Islet of Langerhans (tissue), 1 donor: ENCODE measurements at regions not wholly inside any gene's neighbourhood (a gene's known extent, or its start where the extent isn't known, plus 50 kb on each side); places are given as distances from the start of the nearest gene placed in this dataset.

Experiments
- FAIRE-seq: peaks from one replicate; lab custom pipeline; 2011; peaks lifted over from hg19 to GRCh38; lab: Jason Lieb, UNC

DNA sequence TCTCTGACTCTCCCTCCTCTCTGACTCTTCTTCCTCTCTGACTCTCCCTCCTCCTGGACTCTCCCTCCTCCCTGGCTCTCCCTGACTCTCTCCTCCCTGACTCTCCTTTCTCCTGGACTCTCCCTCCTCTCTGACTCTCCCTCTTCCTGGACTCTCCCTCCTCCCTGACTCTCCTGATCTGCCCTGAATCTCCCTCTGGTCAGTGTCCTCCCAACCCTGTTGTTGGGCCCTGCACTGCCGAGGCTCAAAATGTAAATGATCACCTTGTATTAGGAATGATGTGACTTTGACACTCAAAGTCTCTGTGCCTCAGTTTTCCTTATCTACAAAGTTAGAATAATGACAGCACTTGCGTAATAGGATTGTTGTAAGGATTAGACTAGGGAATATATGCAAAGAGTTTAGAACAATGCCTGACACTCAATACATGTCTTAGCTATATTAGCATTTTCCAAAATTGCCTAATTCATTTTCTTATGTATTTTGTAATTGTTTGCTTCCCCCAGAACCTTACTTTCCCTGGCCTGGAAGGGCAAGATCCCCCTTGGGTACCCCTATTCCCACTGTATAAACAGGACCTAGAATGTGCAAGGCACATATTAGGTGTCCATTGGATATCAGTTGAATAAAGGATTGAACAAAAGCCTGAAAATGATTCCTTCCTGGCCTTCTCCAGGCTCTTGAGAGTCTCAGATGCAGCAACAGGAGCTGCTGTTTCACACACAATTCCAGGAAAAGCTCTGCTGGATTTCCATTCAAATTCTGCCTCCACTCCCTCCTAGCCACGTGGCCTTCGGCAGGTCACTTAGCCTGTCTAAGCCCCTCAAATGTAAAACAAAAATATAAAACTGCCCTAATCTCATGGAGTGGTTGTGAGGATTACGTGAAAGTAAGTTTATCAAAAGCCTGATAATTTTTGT, 170.1 kb downstream of the INHBB start:
- no peak for FAIRE-seq

DNA sequence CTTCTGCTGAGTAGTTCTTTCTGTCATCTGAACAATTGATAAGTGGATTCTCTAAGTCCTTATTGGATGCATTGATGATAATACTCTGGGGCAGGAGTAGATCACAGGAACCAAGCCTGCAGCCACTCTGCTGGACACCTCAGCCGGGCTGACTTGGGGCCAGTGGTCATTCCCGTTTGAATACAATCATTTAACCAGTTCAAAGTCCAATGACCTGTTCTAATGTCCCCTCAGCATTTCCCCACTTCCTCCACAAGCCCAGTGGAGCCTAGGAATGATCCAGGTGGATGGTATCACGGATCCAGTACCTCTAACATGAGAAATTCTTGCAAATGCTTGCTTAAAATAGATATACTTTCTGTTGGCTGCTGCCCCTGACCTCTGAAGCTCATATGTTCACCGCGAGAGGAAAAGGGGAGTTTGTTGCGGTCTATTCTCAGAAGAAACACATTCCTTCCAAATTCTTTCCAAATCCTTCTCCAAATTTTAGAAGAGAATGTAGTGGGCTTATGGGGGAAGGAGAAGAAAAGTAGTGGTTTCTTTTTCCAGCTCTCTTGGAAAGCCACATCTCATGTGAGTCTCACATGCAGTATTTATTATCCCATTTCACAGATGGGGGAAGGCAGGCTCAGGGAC, 170.9 kb downstream of the INHBB start:
- no peak for FAIRE-seq

DNA sequence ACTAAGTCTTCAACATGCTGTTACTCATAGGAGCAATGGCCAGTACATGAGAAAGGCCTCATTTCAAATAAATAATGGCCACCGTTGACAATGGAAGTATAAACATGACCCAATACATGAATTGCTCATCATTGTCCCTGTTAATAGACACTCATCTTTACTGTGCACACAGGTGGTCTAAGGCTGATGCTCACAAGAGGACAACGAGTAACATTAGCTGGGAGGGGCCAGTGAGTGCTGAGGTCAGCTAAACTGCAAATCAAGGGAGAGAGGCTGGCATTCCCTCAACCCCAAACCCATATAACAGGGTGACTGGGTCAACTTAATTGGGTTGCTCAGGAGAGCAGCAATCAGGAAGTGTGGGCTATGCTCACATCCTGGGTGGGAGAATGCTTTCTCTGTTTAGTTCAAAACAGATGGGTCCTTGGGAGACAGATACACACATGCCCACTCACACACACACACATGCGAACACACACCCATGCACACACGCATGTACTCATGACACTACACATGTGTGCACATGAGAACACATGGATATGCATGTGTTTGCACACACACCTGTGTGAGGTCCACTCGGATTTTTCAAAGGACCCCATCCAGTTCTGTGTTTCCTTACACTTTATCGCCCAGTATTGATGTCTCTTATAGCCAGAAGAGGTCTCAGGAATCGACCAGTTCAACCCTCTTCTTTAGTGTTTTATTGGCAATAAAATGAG, 172.0 kb downstream of the INHBB start:
- FAIRE-seq = no peak

DNA sequence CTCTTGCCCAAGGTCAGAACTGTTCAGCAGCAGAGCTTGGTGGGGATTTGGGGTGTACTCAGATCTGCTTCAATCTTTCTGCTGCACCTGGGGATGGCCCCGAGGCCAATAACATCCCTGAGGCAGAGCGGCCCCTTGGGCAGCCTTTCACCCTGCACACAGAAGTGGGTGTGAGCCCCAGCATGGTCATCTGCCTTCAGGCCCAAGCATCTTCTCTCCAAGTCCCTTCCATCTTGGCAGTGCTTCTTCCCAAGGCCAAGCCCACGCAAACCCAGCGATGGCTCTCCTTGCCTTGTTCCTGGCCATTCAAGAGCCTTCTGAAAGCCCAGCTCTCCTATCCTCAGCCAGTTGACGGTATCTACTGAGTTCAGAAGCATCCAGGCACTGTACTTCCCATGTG, 172.9 kb downstream of the INHBB start:
- no peak for FAIRE-seq

DNA sequence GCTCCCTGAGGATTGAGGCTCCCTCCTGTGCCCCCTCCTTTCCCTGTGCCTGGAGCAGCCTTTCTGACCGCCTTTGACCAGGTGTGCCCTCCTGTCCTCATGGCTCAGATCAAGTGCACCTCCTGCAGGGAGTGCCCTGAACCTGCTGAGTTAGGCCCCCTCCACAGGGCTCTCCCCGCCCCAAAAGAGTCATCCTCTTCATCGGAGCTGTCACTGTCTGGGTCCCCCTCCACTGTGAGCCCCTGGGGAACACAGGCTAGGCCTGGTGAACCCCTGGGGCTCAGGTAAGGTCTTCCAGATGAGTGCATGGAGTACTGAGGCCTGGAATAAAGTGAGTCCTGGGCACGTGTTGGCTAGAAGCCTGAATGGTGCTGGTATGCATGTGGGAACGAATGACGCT, 173.5 kb downstream of the INHBB start:
- FAIRE-seq = no peak

DNA sequence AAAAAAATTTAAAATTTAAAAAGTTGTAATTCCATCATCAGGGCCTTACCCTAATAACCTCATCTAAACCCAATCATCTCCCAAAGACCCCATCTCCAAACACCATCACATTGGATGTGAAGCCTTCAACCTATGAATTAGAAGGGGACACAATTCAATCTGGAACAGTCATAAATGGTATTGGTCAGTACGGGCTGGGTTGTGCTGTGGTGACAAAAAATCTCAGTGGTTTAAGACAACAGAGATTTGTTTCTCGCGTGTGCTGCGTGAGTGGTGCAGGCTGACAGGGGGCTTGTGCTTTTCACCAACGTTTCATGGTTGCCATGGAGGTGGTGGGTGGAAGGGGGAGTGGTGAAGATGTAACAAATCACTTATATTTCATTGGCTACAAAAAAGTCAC, 174.5 kb downstream of the INHBB start:
- FAIRE-seq = no peak

DNA sequence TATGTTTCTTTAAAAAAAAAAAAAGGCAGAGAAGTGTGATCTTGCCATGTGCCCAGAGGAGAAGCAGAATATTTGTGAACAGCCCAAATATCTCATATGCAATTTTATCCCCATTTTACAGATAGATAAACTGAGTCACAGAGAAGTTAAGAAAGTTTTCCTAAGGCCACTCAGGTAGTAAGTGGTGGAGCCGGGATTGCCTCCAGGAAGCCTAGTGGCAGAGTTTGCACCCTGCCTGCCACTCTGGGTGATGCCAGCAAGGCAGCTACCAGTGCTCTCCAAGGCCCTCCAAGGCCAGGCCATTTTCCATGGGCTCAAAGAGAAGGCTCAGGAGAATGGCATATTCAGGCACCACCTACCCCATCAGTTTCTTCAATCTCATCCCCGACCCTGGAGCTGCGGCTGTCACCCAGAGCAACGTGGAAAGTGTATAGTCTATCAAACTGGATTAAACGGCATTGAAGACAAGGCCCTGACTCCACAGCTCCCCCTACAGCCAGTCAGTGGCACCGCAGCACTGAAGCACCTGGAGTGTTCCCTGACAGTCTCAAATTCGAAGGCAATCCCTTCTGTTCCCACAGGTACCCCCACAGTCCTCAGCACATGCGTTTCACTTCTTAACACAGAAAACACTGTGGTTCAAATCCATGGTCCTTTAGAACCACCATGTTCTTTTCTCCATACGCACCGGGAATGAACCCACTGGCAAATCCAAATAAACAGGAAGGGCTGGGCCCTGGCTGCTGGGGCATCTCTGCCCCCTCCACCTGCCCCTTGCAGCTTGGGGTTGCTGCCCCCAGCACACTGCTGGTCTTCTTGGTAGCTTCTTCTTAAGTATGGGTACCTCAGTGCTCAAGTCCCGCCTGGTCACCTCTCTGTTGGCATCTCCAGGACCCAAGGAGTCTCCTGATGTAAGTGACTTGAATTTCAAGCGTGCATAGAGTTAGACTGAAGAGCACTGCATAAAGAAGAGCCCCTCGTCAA, 175.3 kb downstream of the INHBB start:
- no peak for FAIRE-seq

DNA sequence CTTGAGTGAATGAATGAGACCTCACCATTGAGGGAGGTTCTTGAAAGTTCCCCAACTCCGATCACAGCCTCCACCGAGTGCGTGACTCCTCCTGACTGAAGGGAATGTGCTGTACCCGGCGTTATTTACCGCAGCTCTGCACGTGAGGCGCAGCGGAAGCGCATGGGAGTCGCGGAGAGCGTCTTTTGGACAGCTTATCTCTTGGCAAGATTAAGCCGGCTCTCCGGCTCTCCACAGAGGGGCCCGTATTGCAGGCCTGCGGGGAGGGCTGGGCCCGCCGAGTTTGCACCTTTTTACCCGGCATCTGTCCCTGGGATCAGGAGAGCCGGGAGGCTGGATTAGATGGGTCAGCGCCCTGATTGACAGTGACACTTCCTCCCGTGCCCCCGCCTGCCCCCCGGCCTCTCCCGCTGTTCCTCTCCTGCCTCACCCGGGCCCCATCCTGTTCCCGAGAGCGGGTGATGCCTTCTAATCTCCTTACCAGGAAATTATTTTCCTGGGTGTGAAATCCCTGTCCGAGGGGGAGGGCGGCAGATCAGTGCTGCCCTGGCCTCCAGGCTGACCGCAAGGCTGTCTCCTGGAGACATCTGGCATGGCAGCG, 176.3 kb downstream of the INHBB start:
- no peak for FAIRE-seq

DNA sequence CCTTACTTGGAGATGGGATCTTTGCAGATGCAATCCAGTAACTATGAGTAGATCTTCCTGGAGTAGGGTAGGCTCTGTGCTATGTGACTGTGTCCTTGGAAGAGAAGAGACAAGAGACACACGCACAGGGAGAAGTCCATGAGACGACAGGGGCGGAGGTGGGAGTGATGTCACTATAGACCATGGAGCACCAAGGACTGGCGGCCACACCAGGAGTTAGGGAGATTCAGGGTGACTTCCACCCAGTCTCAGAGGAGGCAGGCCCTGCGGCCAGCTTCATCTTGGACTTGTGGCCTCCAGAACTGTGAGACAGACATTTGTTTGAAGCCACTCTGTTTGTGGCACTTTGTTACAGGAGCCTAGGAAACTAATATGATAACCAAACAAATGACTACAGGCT, 177.8 kb downstream of the INHBB start:
- FAIRE-seq = no peak

DNA sequence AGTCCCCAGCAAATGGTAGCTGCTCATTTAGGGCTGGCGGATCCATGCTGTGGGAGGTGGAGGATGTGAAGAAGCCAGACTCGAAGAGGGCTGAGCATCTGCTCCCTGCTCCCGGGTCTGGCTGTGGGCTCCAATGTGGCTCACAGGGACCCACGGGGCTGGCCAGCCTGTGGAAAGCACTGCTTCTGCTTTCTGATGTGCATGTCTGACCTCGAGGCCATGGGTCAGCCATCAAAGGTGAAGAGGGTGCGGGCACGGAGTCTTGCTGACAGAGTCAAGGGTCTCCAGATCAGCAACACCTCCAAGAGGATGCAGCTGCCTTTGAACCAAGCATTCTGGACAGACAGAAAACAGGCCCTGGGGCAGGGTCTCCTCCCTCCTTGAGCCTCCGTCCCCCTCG, 178.2 kb downstream of the INHBB start:
- no peak for FAIRE-seq

DNA sequence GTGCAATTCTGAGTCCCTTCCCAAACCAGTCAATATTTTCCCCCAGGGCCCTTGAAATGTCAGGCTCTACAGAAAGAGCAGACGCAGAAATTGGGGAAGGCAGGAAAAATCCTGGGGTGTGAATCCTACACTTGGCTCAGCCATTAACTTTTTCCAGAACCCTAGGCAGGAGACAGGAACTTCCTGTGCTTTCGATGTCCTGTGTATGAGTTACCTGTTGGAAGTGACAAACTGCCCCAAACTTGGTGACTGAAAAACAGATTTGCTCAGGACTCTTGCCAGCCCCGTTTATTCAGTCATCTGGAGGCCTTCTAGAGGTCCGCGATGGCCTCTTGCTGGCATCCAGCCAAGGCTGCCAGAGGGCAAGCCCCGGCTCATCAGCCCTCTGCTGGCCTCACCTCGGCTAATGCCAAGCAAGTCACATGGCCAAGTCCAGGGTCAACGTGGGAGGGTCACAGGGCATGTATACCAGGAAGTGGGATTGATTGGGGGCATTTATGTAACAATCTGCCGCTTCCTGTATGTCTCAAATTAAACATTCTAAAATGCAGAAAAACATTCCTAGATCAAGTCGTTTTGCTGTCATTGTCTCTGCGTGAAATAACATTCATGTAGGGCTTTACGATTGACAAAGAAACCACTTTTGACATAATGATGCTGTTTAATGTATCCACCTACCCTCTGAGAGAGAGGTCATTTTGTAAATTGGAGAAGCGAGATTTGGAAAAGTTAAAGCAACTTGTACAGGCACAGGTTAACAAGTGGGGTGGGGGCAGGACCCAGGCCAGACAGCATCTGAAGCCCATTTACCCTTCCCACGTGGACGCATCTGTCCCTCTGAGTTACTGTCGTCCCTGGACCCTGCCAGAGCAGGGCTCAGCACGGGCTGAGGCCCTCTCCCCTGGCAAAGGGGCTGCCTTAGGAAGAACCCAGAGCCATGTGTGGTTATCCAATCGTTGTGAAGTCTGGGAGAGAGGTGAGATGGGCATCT, 179.4 kb downstream of the INHBB start:
- no peak for FAIRE-seq

DNA sequence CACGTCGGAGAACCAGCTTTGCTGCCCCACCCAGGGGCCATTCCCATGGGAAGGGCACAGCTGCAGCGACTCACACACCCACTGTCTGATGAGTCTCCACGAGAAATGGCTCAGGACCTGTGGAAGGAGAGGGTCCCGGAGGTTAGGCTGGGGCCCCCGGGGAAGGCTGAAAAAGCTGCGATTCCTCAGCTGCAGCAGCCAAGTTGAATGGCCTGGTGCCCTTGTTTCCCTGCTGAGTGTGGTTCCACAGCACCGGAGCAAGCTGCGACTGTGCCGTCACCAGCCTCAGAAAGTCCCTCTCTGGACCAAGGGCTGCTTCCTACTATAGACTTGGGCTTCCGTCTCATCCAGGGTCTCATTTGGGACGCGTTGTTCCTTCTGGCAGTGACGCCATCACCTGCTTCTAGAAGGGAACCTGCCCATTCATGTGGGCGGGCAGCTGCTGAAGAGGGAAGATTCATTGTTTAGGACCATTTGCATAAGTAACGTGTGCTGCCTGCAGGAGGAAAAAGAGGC, 180.2 kb downstream of the INHBB start:
- no peak for FAIRE-seq

DNA sequence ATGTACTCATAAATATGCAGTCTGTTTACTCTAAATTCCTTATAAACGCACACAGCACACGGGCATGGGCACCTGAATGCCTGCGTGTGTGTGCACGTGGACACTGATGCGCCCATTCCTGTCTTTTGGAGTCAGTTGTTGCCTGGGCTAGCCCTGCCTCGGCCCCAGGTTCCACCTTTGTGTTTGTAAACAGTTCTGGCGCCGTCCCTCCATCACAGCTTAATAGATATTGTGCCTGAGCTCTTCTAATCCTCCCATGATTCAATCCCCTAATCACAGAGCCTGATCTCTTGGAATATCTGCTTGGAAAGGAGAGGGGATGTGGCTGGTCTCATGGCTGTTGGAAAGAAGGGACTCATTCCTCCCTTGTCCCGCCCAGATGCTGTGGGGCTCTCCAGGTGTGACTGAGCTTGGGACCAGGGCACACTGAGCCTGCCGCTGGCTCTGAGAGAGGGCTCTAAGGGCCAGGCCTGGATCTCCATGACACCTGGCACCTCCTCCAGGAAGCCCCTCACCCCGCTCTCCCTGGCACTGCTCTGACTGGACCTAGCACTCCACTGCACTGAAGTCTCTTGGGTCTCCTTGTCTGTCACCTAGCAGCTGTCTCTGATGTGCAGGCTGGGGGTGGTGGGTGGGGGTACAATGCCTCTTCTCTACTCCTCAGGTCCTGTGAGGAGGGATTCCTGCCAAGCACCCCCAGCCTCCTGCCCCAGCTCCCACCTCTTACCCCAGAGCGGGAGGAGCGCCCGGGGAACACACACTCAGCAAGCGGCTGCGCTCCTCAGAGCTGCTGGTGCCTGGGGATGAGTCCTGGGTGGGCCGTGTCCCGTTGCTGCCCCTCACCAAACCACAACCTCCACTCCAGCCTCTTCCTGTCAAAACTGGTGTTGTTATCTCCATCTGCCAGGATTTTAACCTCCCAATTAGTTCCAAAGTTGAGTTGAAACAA, 181.3 kb downstream of the INHBB start:
- FAIRE-seq = no peak

DNA sequence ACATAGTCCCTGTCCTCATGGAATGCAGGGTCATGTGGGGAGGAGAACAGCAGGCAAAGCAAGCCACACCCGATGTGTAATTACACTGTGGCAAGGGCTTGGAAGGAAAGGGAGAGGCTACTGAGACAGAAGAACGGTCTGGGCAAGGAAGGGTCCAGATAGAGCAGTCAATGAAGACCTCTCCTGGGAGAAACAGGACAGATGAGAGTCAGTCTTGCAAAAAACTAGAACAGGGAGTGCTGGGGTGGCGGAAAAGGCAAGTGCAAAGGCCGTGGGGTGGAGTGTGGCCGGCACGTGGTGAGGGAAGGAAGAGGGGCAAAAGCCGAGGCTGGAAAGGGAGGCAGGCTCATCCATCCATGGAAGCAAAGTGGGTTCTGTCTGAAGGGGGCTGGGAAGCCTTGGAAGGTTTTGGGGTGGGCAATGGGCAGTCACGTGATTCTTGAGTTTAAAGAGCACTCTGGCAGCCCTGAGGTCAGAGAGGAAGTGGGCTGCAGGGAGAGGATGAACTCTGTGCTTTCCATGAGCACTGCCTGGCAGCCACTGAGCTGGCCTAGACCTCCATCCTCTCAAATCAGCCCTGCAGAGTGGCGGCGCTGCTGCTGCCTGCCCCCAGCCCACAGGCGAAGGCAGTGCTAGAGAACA, 182.2 kb downstream of the INHBB start:
- no peak for FAIRE-seq

DNA sequence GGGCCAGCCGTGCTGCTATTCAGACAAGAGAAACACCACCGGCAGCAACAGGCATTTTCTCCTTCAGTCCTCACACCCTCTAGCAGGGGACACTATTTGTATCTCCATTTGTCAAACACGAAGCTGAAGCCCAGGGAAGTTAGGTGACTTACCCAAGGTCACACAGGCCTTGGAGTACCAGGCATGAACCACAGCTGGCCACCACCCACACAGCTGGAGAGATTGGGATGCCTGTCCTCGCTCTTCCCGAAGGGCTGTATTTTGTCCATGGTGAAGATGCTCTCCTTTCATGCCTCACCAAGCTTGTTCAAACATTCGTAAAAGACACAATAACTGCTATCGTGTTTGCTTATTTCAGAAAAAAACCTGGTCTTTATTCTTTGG, 182.7 kb downstream of the INHBB start:
- FAIRE-seq = no peak

DNA sequence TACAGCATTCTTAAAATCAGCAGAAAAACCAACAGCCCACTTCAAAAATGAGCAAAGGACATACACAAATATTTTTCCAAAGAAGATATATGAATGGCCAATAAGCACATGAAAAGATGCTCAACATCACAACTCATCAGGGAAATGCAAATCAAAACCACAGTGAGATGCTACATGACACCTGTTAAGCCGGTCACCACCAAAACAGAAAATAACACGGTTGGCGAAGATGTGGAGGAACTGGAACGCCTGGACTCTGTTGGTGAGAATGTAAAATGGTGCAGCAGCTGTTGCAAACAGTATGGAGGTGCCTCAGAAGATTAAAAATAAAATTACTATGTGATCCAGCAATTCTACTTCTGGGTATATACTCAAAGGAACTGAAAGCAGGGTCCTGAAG, 184.8 kb downstream of the INHBB start:
- no peak for FAIRE-seq

DNA sequence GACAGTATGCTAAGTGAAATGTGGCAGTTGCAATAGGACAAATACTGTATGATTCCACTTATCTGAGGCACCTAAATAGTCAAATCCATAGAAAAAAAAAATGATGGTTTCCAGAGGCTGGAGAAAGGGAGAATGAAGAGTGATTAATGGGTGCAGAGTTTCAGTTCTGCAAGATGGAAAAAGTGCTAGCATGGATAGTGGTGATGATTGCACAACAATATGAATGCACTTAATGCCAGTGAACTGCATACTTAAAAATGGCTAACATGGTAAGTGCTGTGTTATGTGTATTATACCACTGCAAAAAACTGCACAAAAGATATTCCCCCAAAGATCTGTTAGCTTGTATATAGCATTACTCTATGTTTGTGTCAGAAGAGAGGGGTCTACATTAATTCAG, 185.4 kb downstream of the INHBB start:
- FAIRE-seq = no peak

DNA sequence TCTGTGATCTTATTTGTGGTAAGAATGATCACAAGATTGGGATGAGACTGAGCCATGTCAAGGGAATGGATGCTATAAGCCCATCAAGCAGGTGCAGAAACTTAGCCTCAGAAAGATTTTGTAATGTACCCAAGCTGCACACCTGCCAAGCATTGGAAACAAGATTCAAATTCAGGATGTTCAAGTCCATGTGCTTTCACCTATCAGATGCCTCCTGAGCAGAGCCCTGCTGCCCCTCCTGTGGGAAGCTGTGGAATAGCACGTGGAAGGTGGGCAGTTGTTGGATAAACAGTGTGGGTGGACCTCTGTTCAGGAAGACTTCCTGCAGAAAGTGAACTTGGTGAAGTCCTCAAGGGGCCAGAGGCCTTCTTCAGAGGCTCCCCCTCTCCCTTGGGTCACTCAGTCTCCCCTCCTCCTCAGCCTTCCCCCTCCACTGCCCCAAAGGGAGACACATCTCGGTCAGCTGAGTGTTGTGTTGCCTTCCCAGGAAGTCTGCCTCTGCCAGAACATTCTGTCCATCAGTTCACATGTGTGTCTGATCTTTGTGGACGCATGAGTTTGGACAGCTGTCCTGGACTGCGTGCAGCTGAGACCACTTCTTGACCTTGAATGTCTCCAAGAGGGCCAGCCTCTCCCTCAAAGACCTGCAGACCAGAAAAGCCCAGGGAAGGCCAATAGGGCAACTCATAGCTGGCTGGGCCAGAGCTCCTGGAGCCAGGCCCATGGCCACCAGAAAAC, 186.1 kb downstream of the INHBB start:
- no peak for FAIRE-seq
